Stimulated activated memory B cell treated with anti-CD40 and anti-IgM and Interleukin-4, amounts not matched to agents 10 μg/mL and 1 μg/mL and 100 μg/mL, for 72 hours (primary cell): ENCODE measurements at regions not wholly inside any gene's neighbourhood (a gene's known extent, or its start where the extent isn't known, plus 50 kb on each side); places are given as distances from the start of the nearest gene placed in this dataset.
"Not testable (repeated sequence)": the region's sequence is repeated elsewhere in the genome, so short reads cannot be mapped to it uniquely, and the experiment has no call there.

Experiments
- ATAC-seq: fragments of 150-1000 bp; cut with Tn5 transposase; 2 replicates; pipeline ENCODE4 v1.10.0; 2021
- H3K27ac Mint-ChIP-seq: one replicate; pipeline ENCODE4 v1.8.0; 2022; ENCODE audit warnings: mild to moderate bottlenecking, mixed read lengths
- H3K27me3 Mint-ChIP-seq: one replicate; pipeline ENCODE4 v1.8.0; 2022; ENCODE audit warnings: mixed read lengths
- H3K36me3 Mint-ChIP-seq: one replicate; pipeline ENCODE4 v1.8.0; 2022; ENCODE audit warnings: mixed read lengths
- H3K4me1 Mint-ChIP-seq: one replicate; pipeline ENCODE4 v1.8.0; 2022; ENCODE audit warnings: mixed read lengths
- H3K4me3 Mint-ChIP-seq: one replicate; pipeline ENCODE4 v1.8.0; 2022; ENCODE audit warnings: mild to moderate bottlenecking, moderate library complexity, mixed read lengths
- H3K9me3 Mint-ChIP-seq: one replicate; pipeline ENCODE4 v1.8.0; 2022; ENCODE audit warnings: mixed read lengths

DNA sequence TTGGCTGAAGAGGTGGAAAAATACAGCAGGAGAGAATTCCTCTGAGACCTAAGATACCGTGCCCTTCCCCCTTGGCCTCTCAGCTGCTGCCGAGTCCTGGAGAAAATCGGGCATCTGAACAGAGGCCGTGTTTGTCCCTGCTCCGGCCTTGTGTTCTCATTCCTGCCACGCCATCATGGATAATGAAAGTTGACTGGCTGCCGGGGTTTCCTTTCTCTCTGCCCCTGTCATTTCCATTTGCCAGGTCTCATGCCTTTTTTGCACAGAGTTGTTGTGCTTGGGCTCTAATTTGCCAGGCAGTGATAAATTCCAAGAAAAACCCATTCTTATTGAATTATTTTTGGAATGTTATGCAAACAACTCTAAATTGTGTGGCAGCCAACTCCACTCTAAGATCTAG lies 496.9 kb upstream of the TNP1 start:
- Mint-ChIP-seq H3K27me3 (peaks cover 10% of the 10 kb centered on the region), H3K36me3 (no peaks in the 10 kb centered on the region)

GRCh38 chr2:217356142-217356541 lies 496.3 kb upstream of the TNP1 start:
- Mint-ChIP-seq H3K27me3 (peaks cover 13% of the 10 kb centered on the region), H3K4me1 (no peaks in the 10 kb centered on the region), H3K36me3 (no peaks in the 10 kb centered on the region), H3K27ac (no peak overlapping the region), H3K9me3 (no peaks in the 10 kb centered on the region), H3K4me3 (no peak overlapping the region)
- ATAC-seq: no peak

More for the DNA sequence above, 496.9 kb upstream of the TNP1 start:
- no peaks in the 10 kb centered on the region for H3K4me1 Mint-ChIP-seq
- H3K27ac Mint-ChIP-seq: no peak overlapping the region
- H3K9me3 Mint-ChIP-seq: no peaks in the 10 kb centered on the region
- ATAC-seq: no peak
- no peak overlapping the region for H3K4me3 Mint-ChIP-seq

- Mint-ChIP-seq H3K4me1 (no peaks in the 10 kb centered on the region), H3K4me3 (no peak overlapping the region), H3K27me3 (peaks cover 27% of the 10 kb centered on the region)
These were observed 493.7 kb upstream of the TNP1 start for GRCh38 chr2:217353591-217353990.

DNA sequence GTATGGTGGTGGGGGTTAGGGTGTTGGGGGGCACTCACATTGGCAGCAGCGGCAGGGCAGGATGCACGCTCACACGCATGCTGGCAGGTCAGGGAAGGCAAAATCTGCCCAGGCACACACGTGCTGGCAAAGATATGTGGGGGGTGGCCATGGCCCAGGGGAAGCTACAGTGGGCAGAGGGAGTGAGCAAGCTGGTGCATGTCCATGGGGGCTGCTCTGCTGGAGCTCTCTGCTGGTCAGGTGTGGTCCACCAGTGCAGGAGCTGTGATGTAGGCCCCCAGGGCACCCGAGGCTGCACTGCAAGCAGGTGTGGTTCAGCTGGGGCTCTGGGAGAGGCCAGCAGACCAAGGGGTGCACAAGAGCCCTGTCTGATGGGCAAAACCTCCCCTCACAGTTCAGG lies 491.5 kb upstream of the TNP1 start:
- Mint-ChIP-seq H3K4me1 (no peaks in the 10 kb centered on the region), H3K9me3 (peaks cover 9% of the 10 kb centered on the region), H3K4me3 (no peak overlapping the region), H3K36me3 (no peaks in the 10 kb centered on the region), H3K27me3 (peaks cover 27% of the 10 kb centered on the region), H3K27ac (no peak overlapping the region)
- ATAC-seq: no peak

More at GRCh38 chr2:217353591-217353990, 493.7 kb upstream of the TNP1 start:
- ATAC-seq: no peak
- peaks cover 4% of the 10 kb centered on the region for H3K9me3 Mint-ChIP-seq
- no peak overlapping the region for H3K27ac Mint-ChIP-seq
- H3K36me3 Mint-ChIP-seq: no peaks in the 10 kb centered on the region

DNA sequence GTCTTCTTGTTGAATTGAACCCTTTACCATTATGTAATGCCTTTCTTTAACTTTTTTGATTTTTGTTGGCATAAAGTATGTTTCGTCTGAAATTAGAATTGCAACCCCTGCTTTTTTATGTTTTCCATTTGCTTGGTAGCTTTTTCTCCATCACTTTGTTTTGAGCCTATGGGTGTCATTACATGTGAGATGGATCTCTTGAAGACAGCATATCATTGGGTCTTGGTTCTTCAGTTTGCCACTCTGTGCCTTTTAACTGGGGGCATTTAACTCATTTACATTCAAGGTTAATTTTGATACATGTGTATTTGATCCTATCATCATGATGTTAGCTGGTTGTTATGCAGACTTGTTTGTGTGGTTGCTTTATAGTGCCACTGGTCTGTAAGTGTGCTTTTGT lies 489.4 kb upstream of the TNP1 start:
- ATAC-seq: no peak
- Mint-ChIP-seq H3K36me3 (no peaks in the 10 kb centered on the region), H3K4me3 (no peak overlapping the region), H3K27me3 (peaks cover 18% of the 10 kb centered on the region), H3K9me3 (peaks cover 9% of the 10 kb centered on the region), H3K4me1 (no peaks in the 10 kb centered on the region), H3K27ac (no peak overlapping the region)

DNA sequence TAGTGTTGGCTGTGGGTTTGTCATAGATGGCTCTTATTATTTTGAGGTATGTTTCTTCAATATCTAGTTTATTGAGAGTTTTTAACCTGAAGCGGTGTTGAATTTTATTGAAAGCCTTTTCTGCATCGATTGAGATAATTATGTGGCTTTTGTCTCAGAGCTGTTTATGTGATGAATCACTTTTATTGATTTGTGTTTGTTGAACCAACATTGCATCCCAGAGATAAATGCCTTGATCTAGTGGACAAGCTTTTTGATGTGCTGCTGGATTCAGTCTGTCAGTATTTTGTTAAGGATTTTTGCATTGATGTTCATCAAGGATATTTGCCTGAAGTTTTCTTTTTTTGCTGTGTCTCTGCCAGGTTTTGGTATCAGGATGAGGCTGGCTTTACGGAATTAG lies 487.8 kb upstream of the TNP1 start:
- not testable (repeated sequence) for H3K9me3 Mint-ChIP-seq, ATAC-seq, H3K4me3 Mint-ChIP-seq, H3K27ac Mint-ChIP-seq, H3K36me3 Mint-ChIP-seq, H3K4me1 Mint-ChIP-seq
- H3K27me3 Mint-ChIP-seq: peaks cover 18% of the 10 kb centered on the region

DNA sequence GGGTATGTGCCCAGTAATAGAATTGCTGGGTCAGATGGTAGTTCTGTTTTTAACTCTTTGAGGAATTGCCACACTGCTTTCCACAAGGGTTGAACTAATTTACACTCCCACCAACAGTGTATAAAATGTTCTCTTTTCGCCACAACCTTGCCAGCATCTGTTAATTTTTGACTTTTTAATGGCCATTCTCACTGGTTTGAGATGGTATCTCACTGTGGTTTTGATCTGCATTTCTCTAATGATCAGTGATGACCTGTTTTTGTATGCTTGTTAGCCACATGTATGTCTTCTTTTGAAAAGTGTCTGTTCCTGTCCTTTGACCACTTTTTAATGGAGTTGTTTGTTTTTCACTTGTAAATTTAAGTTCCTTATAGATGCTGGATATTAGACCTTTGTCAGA lies 486.2 kb upstream of the TNP1 start:
- not testable (repeated sequence) for H3K36me3 Mint-ChIP-seq, H3K27ac Mint-ChIP-seq, H3K4me1 Mint-ChIP-seq, H3K9me3 Mint-ChIP-seq, ATAC-seq, H3K4me3 Mint-ChIP-seq
- H3K27me3 Mint-ChIP-seq: peaks cover 13% of the 10 kb centered on the region

GRCh38 chr2:217340899-217341298 lies 481.0 kb upstream of the TNP1 start:
- no peaks in the 10 kb centered on the region for H3K4me1 Mint-ChIP-seq
- no peaks in the 10 kb centered on the region for H3K36me3 Mint-ChIP-seq
- H3K9me3 Mint-ChIP-seq: no peaks in the 10 kb centered on the region
- H3K27me3 Mint-ChIP-seq: peaks cover 14% of the 10 kb centered on the region
- H3K4me3 Mint-ChIP-seq: no peak overlapping the region
- H3K27ac Mint-ChIP-seq: no peak overlapping the region
- ATAC-seq: no peak

GRCh38 chr2:217340176-217340575 lies 480.3 kb upstream of the TNP1 start:
- Mint-ChIP-seq H3K36me3 (no peaks in the 10 kb centered on the region), H3K27me3 (peaks cover 14% of the 10 kb centered on the region), H3K9me3 (no peaks in the 10 kb centered on the region), H3K27ac (no peak overlapping the region), H3K4me1 (no peaks in the 10 kb centered on the region), H3K4me3 (no peak overlapping the region)
- no peak for ATAC-seq

GRCh38 chr2:217339753-217340152 lies 479.9 kb upstream of the TNP1 start:
- no peak overlapping the region for H3K4me3 Mint-ChIP-seq
- no peaks in the 10 kb centered on the region for H3K4me1 Mint-ChIP-seq
- H3K27ac Mint-ChIP-seq: no peak overlapping the region
- no peaks in the 10 kb centered on the region for H3K9me3 Mint-ChIP-seq
- no peaks in the 10 kb centered on the region for H3K36me3 Mint-ChIP-seq
- ATAC-seq: no peak
- H3K27me3 Mint-ChIP-seq: peaks cover 14% of the 10 kb centered on the region

DNA sequence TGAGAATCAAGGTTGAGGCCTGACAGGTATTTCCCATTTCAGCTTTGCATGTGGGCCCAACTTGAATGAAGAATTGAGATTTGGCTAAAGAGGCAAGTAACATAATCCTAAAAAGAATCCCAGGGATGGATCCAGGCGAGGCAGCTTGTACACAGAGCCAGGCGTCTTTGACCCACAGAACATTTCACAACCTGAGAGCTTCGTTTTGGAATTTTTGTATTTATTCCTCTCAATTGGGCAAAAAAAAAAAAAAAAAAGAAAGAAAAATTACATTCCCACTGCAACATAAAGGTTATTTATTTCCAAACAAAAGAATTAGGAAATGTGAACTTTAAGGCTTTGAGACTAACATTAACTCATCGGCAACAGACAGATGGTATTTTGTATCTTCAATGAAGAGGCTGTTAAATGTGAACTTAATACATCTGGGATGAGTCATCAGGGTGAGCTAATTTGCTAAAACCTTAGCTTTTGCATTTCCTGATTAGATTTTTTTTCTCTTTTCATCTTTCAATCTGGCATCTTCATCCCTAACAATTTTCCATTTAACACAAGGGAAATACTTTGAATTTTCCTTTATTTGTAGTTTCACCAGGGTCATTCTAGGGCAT lies 478.5 kb upstream of the TNP1 start:
- Mint-ChIP-seq H3K36me3 (no peaks in the 10 kb centered on the region), H3K4me3 (no peak overlapping the region), H3K27ac (no peak overlapping the region), H3K4me1 (no peaks in the 10 kb centered on the region), H3K27me3 (peaks cover 14% of the 10 kb centered on the region), H3K9me3 (no peaks in the 10 kb centered on the region)
- ATAC-seq: no peak

DNA sequence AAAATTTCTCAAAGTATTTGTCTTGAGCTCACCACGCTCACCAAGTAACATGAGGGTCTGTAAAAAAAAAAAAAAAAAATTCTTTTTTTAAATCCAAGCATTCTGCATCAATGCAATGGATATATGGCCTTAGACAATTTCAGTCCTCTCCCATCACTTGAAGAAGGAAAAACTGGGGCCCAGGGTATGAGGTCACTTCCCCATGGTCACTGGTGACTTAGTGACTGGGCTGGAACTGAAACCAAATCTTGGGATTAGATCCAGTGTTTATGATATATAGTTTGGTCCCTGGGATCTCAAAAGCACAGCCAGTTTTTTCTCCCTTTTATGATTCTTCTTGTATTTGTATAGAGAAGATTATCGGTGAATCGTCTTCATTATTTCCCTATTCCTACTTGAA lies 477.9 kb upstream of the TNP1 start:
- Mint-ChIP-seq H3K4me3 (no peak overlapping the region), H3K9me3 (no peaks in the 10 kb centered on the region), H3K27me3 (peaks cover 14% of the 10 kb centered on the region), H3K4me1 (no peaks in the 10 kb centered on the region), H3K36me3 (no peaks in the 10 kb centered on the region), H3K27ac (no peak overlapping the region)
- ATAC-seq: no peak

- Mint-ChIP-seq H3K4me1 (no peaks in the 10 kb centered on the region), H3K36me3 (no peaks in the 10 kb centered on the region), H3K4me3 (no peak overlapping the region), H3K27me3 (peaks cover 14% of the 10 kb centered on the region), H3K9me3 (no peaks in the 10 kb centered on the region), H3K27ac (no peak overlapping the region)
- ATAC-seq: no peak
These were observed 476.8 kb upstream of the TNP1 start for GRCh38 chr2:217336694-217337093.

DNA sequence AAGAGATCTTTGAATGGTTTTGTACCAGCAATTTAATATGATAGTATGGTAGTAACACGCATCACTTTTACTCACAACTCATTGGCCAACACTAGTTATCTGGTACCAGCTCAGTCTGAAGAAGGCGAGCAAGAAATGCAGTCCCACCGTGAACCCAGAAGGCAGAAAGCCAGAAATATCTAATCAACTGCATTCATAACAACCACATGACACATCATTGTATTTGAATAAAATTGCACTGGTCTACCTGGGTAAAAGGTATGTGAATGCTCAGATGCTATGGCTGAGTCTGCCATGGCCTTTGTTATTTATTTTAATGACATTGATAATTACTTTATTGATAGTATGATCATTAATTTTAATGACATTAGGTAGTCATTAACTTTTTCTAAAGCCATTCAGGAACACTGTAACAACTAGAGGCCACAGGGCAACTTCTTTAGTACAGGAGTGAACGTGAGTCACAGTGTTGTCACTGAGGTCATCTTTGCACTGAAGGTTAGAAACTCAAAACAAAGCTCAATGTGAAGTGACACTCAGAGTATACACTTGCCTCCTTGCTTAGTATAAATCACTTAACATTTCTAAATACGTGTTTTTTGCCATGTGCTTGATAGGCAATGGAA lies 475.6 kb upstream of the TNP1 start:
- H3K36me3 Mint-ChIP-seq: no peaks in the 10 kb centered on the region
- no peak overlapping the region for H3K4me3 Mint-ChIP-seq
- H3K27me3 Mint-ChIP-seq: peaks cover 14% of the 10 kb centered on the region
- no peaks in the 10 kb centered on the region for H3K9me3 Mint-ChIP-seq
- H3K27ac Mint-ChIP-seq: no peak overlapping the region
- ATAC-seq: no peak
- H3K4me1 Mint-ChIP-seq: no peaks in the 10 kb centered on the region

DNA sequence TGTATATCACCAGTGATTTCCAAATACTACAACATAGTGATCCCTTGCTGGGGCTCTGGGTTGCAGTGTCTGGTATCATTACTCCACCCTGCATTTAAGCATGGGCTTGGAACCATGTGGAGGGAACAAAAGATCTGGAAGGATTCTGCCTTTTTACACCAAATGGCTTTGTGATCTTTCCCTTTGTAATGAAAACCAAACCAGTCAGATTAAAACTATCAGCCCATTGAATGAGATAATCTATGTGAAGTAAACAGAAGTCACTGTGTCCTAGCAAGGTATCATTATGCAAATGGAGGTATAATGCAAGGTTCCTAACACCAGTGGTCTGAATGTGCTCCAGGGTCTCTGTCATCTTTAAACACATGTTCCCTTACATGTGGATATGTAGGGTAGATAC lies 474.7 kb upstream of the TNP1 start:
- Mint-ChIP-seq H3K36me3 (no peaks in the 10 kb centered on the region), H3K9me3 (no peaks in the 10 kb centered on the region), H3K4me1 (no peaks in the 10 kb centered on the region), H3K27me3 (peaks cover 14% of the 10 kb centered on the region), H3K27ac (no peak overlapping the region), H3K4me3 (no peak overlapping the region)
- no peak for ATAC-seq

DNA sequence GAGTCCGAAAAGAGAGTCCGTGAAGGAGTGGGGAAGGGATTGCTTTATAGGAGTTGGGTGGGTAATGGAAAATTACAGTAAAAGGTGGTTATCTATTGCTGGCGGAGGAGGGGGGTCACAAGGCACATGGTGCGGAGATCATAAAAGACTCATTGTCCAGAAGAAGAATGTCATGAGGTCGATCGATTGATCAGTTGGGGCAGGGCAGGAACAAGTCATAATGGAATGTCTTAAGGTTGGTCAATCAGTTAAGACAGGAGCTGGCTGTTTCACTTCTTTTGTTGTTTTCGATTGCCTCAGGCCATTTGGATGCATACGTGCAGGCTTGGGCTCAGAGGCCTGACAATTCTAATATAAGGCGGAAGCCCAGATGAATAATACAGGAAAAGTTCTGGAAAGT lies 473.0 kb upstream of the TNP1 start:
- Mint-ChIP-seq H3K9me3 (no peaks in the 10 kb centered on the region), H3K27ac (no peak overlapping the region), H3K4me3 (no peak overlapping the region), H3K4me1 (no peaks in the 10 kb centered on the region), H3K36me3 (no peaks in the 10 kb centered on the region), H3K27me3 (peaks cover 16% of the 10 kb centered on the region)
- ATAC-seq: no peak
